HG02870 (cell line): ENCODE measurements at regions not wholly inside any gene's neighbourhood (a gene's known extent, or its start where the extent isn't known, plus 50 kb on each side); places are given as distances from the start of the nearest gene placed in this dataset.

Source experiments
- ATAC-seq: cut with Tn5 transposase; IDR thresholded peaks from one replicate; pipeline ENCODE4 v1.9.1; 2021; ENCODE audit warnings: mild to moderate bottlenecking, moderate library complexity; ENCODE audit not compliant: unreplicated experiment

DNA sequence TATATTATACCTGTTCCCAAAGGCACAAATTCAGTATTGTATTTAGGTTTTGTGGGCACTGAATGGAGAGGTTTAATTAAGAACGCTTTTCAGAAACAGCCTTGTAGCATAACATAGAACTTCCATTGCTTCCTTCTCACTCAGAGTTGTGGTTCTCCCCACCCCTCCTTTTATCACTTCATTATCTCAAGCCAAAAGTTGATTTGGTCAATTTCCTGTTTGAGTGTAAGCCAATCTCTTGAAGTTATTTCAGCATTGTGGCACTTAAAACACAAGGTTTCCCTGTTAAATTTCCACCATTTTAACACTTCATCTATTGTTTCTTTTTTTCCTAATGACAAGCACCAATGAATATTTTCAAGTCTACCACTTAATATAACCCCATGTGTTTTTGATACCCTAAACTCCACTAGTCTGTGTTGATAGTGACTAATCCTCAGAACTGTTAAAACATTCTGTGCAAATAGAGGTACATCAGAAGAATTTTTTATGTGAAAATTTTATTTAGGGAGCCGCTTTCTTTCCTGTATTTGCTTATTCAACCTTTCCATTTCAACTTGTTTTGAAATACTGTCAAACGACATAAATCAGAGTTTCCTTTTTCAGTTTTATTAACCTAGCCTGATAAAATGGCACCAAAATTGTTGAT is 340.1 kb downstream of the BCAT1 start:
- no peak for ATAC-seq

DNA sequence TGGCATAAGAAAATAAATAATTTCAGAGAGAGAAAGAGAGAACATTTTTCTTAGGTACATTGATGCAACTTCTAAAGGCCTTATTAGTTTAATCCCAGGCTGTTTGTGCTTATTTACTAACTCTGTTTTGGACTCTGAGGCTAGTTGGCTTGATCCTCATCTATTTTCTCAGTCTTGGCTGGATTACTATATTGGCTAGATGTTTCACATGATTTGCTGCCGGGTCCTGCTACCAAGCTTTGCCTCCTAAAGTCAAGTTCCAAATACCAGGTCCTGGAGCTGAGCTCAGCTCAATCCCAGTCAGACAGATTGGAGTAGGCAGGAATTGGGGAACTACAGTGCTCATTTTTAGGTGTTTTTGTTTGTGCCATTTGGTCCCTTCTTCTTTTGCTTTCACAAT is 340.8 kb downstream of the BCAT1 start:
- no peak for ATAC-seq

DNA sequence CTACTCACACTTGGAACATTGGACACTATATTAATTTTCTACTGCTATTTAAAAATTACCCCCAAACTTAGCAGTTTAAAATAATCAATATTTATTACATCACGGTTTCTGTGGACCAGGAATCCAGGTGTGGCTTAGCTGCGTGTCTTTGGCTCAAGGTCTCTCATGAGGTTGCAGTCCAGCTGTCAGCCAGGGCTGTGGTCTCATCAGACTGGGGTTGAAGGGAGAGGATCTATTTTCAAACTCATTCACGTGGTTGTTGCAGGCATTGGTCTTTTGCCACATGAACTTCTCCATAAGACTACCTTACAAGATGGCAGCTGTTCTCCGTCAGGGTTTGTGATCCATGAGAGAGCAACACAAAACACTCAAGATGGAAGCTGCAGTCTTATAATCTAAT is 343.0 kb downstream of the BCAT1 start:
- no peak for ATAC-seq

DNA sequence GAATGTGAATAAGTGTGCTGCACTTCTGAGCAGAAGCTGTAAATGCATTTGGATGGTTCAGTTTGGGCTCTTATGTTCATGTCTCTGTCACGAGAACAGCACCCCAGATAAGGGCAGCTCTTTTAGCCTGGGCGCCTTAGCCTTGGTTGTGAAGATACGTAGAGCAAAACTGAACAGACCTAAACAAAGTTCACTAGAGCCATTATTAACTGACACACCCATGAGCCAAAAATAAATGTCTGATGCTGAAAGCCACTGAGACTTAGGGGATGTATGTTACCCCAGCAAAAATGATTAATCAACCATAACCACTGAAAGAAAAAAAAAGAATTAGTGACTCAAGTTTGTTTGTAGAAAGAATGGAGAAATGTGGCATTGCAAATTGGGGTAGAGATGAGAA is 343.4 kb downstream of the BCAT1 start:
- no peak for ATAC-seq

DNA sequence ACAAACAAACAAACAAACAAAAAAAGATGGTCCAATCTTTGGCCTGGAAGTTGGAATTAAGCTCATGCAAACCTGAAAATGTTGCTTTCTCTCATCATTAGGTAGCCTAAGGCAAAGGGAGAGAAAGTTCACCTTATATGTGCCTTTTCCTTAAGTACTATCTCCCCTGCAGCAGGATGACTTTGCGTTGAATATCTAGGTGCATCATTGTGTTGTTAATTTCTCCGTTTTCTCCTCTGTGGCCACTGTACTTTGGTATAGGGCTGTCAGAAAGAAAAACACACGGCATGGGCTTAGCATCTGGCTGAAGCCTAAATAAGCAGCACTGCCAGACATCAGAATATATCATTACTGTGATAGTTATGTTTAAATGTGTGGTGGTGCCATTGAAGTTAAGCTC is 345.5 kb downstream of the BCAT1 start:
- no peak for ATAC-seq

DNA sequence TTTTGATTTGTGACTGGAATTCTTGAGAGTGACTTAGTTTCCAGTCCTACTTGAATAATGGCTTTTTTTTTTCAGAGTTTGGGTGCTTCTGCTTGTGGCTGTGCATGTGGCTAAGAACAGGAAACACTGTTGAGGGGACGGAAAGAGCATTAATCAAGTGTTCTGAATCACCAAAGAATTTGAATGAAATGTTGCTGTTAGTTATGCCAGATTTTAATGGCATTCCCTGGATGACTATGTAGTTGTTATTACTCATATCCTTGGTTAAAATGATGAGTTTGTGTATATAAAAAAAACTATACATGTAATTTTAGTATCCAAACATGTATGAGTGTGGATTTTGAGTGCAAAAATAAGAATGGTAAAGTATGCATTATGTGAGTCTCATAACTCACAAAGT is 347.9 kb downstream of the BCAT1 start:
- no peak for ATAC-seq

DNA sequence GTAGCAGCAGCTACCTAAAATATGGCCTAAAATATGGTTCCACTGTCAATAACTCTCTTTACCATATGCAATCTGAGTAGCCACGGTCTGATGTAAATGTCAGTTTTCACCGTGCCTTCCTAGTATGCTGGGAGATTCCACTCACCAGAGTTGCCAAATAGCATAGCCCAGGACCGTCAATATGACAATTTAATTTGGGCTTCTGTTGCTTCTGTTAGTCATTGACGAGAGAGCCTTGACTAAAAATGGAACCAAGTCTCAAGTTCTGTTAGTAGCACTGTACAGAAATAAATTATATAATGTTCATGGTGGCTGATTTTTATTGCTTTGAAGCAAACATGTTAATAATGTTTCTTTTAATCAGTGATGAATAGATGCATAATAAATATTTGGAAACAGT is 348.4 kb downstream of the BCAT1 start:
- ATAC-seq = no peak

DNA sequence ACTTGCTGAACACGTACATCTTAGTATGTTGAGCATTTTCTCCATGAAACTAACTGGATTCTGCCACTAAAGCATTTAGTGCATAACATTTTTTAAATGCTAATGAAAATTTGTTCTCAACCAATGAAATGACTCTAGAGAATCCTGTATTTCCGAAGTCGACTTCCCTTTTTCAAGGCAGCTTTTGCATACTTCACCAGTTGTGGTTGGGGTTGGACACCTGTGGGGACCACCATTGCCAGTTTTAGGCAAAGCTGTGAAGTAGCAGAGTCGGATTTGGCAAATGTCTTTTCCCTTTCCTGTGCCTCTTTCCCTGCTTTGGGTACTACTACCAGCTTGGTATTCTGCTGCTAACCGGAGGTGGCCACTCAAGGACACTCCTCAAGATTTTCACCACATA is 349.2 kb downstream of the BCAT1 start:
- no peak for ATAC-seq

DNA sequence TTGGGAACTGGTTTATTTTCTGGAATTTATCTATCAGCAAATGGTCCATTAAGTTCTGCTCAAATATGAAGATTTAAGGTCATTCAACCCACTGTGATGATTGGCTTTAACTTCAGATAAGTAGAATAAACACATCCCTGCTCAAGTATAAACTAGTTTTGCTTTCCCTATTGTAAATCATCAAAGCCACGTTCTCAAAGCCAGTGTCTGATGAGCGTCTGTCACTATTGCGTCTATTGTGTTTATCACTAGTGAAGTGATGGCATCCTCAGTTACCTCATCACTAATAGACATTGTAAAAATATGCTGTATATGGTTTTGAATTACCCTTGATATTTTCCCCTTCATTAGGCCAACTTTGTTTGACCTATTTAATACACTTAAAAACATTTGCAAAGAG is 351.3 kb downstream of the BCAT1 start:
- ATAC-seq = no peak

DNA sequence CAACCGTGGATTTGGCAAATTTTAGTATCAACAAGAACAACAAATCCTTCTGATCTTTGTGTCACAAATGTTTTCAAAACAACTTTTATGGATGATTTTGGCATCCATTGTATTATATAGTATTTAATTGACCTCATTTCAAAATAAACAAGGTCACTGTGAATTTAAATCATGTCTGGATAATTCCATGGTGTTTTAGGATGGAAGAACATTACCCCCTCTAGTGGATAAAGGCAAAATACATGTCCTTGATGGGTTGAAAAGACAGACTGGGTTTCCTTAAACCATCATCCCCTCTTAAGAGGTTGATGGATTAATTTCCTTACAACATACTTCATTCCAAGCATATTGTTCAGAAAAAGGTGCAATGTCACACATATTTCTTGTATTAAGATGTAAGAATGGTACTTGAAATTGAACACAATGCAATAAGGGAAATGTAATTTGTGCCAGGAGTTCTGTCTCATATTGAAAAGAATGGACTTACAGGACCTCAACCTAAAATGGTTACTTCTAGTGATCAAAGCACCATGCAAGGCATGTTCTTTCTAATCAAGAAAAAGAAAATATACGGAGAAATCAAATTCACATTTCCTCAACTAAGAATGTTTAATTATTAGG is 352.0 kb downstream of the BCAT1 start:
- ATAC-seq = no peak

DNA sequence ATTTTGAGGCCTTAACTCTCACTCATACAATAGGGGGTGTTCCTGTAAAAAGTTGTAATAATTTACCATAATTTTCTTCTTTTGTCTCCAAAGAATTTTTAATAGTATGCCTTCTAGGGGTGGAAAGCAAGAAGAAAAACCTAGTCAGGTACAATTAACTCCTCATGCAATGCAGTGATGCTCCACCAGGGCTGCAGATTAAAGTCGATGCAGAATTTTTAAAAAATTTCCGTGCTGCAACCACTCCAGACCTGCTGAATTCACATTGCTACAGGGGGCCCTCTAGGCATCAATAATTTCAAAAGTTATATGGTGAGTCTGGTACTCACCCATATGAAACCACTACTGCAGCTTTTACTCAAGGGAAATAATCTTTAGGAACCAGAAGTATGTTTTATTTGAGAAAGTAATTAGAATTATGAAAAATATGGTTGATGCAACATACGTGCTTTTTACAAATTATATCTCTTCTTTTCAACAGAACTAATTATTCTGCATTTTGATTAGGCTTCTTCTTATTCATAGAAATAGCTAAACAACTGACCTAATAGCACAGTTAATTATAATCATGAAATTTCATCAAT is 353.2 kb downstream of the BCAT1 start:
- no peak for ATAC-seq

DNA sequence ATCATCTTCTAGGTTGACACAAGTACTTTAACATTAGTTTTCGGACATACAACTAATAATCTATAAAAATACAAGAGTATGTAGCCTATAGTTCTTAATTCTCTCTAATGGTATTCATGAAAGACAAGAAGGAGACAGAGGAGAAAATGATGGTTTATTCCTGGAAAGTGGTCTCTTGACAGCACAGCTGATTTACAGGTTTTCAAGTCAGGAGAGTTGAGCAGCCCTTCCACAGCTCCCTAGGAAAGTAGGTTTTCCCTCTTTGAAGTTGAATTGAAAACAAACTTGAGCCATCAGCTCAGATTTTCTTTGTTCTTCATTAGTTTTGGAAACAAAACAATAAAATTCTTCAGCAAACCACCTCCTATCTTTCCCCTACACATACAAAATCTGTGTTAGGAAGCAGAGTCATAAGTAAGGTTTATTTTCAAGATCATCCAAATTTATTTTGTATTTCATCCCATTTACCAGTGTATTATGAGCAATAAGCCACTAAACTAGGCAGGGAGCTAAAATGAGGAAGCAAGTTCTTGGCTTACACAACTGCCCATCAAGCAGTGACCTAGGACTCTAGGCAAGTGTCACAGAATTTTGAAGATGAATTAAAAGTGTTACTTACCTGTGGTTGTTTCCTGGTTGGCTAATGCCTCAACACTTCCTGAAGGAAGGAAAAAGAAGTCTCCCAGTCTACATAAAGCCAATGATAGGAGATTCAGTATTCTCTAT is 357.0 kb downstream of the BCAT1 start:
- no peak for ATAC-seq

DNA sequence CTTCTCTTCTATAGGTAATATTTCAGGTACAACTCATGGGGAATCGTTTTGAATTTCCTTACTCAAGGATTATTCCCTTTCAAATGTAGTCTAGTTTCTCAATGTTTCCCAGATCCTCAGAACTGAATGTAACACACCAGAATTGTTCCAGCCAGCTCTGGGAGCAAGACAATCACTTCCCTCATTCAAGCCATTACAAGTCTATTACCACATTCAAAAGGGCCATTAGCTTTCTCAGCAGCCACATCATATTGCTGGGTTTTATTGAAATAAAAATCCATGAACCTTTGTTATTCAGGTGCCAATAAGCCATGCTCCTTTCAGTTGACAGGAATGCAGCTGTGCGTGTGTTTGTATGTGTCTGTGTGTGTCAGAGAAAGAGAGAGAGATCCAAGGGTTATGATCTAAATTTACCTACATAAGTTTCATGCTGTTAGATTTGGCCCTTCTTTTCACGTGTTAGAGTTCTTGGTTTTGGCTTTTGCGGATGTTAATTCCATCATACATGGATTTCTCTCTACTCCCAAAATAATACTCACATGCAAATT is 357.7 kb downstream of the BCAT1 start:
- ATAC-seq = no peak

DNA sequence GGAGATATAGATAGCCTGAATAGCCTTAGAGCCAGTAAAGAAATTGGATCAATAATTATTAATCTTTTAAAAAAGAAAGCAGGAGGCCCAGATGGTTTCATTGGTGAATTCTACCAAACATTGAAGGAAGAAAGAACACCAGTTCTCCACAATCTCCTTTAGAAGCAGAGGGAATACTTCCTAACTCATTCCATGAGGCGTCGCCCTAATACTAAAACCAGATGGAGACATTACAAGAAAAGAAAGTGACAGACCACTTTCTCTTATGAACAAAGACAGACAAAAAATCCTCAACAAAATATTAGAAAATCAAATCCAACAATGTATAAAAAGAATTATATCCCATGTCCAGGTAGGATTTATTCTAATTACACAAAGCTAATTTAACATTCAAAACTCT is 362.6 kb downstream of the BCAT1 start:
- no peak for ATAC-seq

DNA sequence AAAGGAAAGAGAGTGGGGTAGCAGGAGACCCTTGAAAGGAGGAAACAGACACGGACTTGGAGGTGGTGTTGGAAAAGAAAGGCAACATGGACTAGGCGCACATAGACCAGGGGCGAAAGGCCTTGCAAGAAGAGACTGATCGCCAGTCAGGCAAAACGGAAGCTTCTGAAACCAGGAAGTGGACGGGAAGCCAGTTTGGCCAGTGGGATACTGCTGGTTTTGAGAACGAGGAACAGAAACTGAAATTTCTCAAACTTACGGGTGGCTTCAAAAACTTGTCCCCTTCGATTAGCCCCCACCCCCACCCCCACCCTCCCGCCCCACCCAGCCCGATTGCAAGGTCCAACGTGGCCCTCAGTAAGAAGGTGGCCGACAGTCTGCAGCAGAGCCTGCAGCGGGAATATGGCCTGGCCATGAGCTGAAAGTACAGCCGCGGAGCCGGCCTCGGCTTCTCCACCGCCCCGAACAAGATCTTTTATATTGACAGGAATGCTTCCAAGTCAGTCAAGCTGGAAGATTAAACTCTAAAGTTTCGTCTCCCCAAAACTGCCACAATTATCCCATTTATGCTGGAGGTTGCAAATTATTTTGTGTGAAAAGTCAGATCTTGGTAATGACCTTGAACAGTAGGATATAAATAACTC is 364.7 kb downstream of the BCAT1 start:
- no peak for ATAC-seq

DNA sequence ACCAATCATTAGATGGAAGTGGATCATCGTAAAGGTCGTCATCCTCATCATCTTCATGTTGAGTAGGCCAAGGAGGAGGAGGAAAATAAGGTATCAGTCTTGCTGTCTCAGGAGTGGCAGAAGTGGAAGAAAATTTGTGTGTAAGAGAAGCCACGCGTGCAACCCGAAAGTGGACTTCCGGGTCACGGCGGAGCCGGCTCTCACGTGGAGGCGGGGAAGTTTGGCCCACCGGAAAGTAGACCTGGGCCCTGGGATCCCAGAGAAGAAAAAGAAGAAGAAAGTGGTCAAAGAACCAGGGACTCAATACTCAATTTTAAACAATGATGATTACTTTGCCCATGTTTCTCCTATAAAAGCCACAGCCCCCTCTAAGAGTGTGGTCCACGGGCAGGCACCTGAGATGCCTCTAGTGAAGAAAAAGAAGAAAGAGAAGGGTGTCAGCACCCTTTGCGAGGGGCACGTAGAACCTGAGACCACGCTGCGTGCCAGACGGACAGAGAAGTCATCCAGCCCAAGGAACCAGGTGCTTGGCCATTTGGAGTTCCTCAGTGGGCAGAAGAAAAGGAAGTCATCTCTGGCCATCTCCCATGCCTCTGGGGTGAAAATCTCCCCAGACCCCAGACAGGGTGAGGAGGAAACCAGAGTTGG is 365.8 kb downstream of the BCAT1 start:
- no peak for ATAC-seq

DNA sequence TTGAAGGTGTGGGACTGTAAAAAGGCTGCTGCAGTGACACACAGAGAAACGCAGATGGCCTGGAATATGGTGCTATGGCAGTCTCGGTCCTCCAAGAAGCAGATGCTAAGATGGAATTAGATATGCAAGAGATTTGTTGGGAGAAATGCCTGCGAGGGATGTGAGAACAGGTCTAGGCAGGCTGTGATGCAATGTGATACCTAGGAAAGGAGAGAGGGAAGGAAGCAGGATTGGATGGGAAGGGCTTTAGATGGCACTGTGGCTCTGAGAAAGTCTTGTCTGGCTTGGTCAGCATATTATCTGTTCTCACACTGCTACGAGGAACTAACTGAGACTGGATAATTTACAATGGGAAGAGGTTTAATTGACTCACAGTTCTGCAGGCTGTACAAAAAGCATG is 374.4 kb downstream of the BCAT1 start:
- ATAC-seq = no peak

DNA sequence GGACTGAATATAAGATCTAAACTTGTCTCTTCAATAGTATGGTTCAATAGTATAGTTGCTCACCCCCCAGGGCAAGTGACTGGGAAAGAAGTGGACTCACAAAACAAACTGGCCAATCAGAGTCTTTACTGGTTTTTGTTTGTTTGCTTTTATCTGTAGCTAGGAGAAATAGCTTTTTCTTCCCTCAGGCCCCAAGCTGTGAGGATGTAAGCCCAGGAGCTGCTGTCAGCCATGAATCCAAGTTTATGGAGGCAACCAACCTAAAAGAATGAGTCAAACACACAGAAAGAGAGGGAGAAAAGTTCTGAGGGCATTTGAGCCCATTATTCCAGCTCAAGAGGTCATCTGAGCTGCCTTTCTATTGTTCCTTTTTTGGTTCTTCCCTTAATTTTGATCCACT is 375.3 kb downstream of the BCAT1 start:
- no peak for ATAC-seq

DNA sequence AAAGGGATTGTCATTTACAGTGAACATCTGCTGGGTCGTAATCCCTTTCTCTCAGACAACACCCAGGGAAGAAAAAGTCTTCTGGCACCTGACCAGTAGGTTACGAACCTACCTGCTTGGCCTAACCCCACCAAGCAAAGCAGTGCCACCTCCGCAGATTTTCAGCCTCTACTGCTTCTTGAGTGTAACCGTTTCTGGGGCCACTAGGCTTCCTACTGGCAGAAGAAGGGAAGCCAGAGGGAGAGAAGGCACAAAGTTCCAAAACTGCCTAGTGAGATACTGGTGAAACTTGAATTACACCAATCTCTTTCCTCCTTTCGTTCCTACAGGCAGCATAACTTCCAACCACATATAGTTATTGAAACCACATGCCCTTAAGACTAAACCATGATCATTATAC is 383.6 kb downstream of the BCAT1 start:
- ATAC-seq = no peak

DNA sequence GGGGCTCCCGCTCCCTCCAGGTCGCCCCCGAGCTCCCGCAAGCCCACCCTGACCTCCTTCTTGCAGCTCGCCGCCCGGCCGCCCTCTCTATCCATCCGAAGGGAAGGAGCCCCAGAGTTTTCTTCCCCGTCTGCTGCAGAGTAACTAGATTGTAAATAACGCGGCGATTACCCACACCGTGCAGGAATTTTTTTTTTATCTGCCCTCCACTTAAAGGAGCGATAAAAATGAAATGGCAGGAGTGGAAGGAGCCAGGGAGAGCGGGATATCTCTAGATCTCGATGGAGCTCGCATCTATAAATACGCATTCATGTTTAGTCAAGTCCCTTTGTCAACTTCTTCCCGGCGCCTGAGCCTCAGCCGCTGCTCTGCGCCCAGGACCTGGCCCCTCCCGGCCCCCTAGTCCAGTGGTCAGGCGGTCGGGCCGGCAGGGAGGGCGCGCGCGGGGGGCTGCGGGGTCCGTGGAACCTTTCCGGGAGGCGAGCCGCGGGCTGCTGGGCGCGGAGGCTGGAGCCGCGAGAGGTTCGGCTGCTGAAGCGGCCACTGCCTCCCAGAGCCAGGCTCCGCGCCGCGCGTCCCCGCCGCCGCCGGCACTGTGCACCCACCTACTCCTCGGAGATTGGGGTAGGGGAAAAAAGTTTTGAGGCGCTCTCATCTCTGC is 386.0 kb downstream of the BCAT1 start:
- ATAC-seq = no peak
